Activated CD4-positive, alpha-beta T cell treated with anti-CD3 and anti-CD28 coated beads, Interleukin-2, amount 10 ng/mL, durations not matched to agents 7 days and 5 days (primary cell): ENCODE measurements at regions not wholly inside any gene's neighbourhood (a gene's known extent, or its start where the extent isn't known, plus 50 kb on each side); places are given as distances from the start of the nearest gene placed in this dataset.

Experiments
- CTCF ChIA-PET: fragments of 350-600 bp; sonication (Branson Sonifier 250); formaldehyde crosslinking; loops from one replicate; lab custom pipeline; 2021; ENCODE audit warnings: antibody characterized with exemption; lab: Charles Lee
- POLR2A ChIA-PET: fragments of 350-600 bp; sonication (Branson Sonifier 250); formaldehyde crosslinking; loops from one replicate; lab custom pipeline; 2021; ENCODE audit warnings: antibody characterized with exemption; lab: Charles Lee
- DNase-seq: peaks from one replicate; pipeline ENCODE4 v3.0.0-alpha.2; 2020
- H3K27ac Mint-ChIP-seq: one replicate; pipeline ENCODE4 v1.8.0; 2021; ENCODE audit warnings: mild to moderate bottlenecking, moderate library complexity, mixed read lengths
- H3K27me3 Mint-ChIP-seq: one replicate; pipeline ENCODE4 v1.8.0; 2021; ENCODE audit warnings: mixed read lengths
- H3K36me3 Mint-ChIP-seq: one replicate; pipeline ENCODE4 v1.8.0; 2021; ENCODE audit warnings: low read depth, mixed read lengths
- H3K4me1 Mint-ChIP-seq: one replicate; pipeline ENCODE4 v1.8.0; 2021; ENCODE audit warnings: mixed read lengths
- H3K4me3 Mint-ChIP-seq: one replicate; pipeline ENCODE4 v1.8.0; 2021; ENCODE audit warnings: mild to moderate bottlenecking, moderate library complexity, mixed read lengths
- H3K9me3 Mint-ChIP-seq: one replicate; pipeline ENCODE4 v1.8.0; 2021; ENCODE audit warnings: mixed read lengths

GRCh38 chr13:103598671-103599070 lies 532.5 kb upstream of the SLC10A2 start:
- ChIA-PET POLR2A (no interaction called here), CTCF (no interaction called here)
- DNase-seq = no peak
- H3K27me3 Mint-ChIP-seq = no peaks in the 10 kb centered on the region
- no peaks in the 10 kb centered on the region for H3K36me3 Mint-ChIP-seq
- H3K4me1 Mint-ChIP-seq = no peaks in the 10 kb centered on the region
- no peak overlapping the region for H3K4me3 Mint-ChIP-seq
- H3K27ac Mint-ChIP-seq = no peak overlapping the region
- no peaks in the 10 kb centered on the region for H3K9me3 Mint-ChIP-seq

DNA sequence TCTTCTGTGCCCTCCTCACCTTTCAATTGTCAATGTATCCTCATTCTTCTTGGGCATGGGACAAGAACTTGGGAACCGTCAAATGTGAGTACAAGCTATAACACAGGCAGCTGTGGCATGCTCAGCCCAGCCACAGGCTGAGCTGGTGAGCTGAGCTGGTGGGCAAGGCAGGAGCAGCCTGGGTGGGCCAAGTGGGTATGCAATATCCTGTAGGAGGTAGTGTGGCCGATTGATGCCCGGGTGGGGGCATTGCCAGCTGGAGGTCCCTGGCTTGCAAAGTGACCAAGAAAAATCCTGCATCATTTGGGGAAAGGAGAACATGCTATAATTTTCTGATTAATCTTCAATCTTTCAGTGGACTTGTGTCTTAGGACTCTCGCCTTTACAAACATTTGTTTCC lies 507.2 kb upstream of the SLC10A2 start:
- Mint-ChIP-seq H3K27me3 (no peaks in the 10 kb centered on the region), H3K9me3 (no peaks in the 10 kb centered on the region), H3K27ac (no peak overlapping the region), H3K4me3 (no peak overlapping the region), H3K36me3 (no peaks in the 10 kb centered on the region), H3K4me1 (no peaks in the 10 kb centered on the region)
- CTCF ChIA-PET = no interaction called here
- DNase-seq = no peak
- POLR2A ChIA-PET = no interaction called here

DNA sequence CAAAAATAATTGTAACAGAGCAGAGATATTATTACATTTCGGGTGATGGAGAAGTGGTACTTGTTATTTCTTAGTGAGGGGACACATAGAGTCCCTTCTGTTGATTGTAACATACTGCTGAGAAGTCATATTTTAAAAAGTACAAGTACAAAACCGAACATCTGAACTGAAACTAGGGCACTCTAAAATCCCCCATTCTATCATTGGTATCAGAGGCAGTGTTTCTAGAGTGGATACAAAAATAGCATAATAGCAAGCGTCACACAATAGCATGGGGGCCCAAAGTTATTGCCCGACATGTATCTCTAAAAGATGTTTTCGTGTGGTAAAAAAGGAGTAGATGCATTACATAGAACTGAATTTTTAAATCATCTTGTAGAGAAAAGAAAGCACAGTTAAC lies 502.1 kb upstream of the SLC10A2 start:
- Mint-ChIP-seq H3K4me3 (no peak overlapping the region), H3K4me1 (no peaks in the 10 kb centered on the region), H3K27me3 (no peaks in the 10 kb centered on the region), H3K36me3 (no peaks in the 10 kb centered on the region), H3K9me3 (no peaks in the 10 kb centered on the region), H3K27ac (no peak overlapping the region)
- POLR2A ChIA-PET = no interaction called here
- DNase-seq = no peak
- CTCF ChIA-PET = no interaction called here

GRCh38 chr13:103557878-103558277 lies 491.7 kb upstream of the SLC10A2 start:
- no peak for DNase-seq
- Mint-ChIP-seq H3K4me3 (no peak overlapping the region), H3K27me3 (no peaks in the 10 kb centered on the region), H3K36me3 (no peaks in the 10 kb centered on the region), H3K27ac (no peak overlapping the region), H3K9me3 (peaks cover 6% of the 10 kb centered on the region), H3K4me1 (no peaks in the 10 kb centered on the region)
- ChIA-PET CTCF (no interaction called here), POLR2A (no interaction called here)

DNA sequence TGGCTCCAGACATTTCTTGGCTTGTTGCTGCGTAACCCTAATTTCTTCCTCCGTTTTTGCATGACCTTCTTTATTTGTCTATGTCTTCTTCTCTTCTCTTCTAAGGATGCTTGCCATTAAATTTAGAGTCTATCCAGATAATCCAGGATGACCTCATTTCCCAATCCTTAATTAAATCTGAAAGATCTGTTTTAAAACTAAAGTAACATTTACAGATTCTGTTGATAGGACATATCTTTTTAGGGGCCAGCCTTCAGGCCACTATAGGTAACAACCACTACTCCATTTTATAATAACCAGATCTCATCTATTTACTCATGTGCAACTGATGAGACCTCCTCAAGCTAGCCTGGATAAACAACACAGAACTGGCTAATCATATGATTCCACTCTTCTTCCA lies 490.5 kb upstream of the SLC10A2 start:
- DNase-seq = no peak

GRCh38 chr13:103547914-103548313 lies 481.7 kb upstream of the SLC10A2 start:
- ChIA-PET CTCF (no interaction called here), POLR2A (no interaction called here)
- no peaks in the 10 kb centered on the region for H3K4me1 Mint-ChIP-seq
- no peak for DNase-seq
- H3K9me3 Mint-ChIP-seq = peaks cover 23% of the 10 kb centered on the region
- no peaks in the 10 kb centered on the region for H3K27me3 Mint-ChIP-seq
- no peak overlapping the region for H3K4me3 Mint-ChIP-seq
- no peak overlapping the region for H3K27ac Mint-ChIP-seq
- H3K36me3 Mint-ChIP-seq = no peaks in the 10 kb centered on the region

More for the DNA sequence above, 490.5 kb upstream of the SLC10A2 start:
- Mint-ChIP-seq H3K4me3 (no peak overlapping the region), H3K27me3 (no peaks in the 10 kb centered on the region), H3K9me3 (peaks cover 3% of the 10 kb centered on the region), H3K4me1 (no peaks in the 10 kb centered on the region), H3K36me3 (no peaks in the 10 kb centered on the region), H3K27ac (no peak overlapping the region)
- ChIA-PET CTCF (no interaction called here), POLR2A (no interaction called here)

GRCh38 chr13:103546271-103546670 lies 480.1 kb upstream of the SLC10A2 start:
- peaks cover 23% of the 10 kb centered on the region for H3K9me3 Mint-ChIP-seq
- no peaks in the 10 kb centered on the region for H3K4me1 Mint-ChIP-seq
- H3K36me3 Mint-ChIP-seq = no peaks in the 10 kb centered on the region
- POLR2A ChIA-PET = no interaction called here
- no peak overlapping the region for H3K27ac Mint-ChIP-seq
- no peak for DNase-seq
- CTCF ChIA-PET = no interaction called here
- H3K4me3 Mint-ChIP-seq = no peak overlapping the region
- no peaks in the 10 kb centered on the region for H3K27me3 Mint-ChIP-seq

DNA sequence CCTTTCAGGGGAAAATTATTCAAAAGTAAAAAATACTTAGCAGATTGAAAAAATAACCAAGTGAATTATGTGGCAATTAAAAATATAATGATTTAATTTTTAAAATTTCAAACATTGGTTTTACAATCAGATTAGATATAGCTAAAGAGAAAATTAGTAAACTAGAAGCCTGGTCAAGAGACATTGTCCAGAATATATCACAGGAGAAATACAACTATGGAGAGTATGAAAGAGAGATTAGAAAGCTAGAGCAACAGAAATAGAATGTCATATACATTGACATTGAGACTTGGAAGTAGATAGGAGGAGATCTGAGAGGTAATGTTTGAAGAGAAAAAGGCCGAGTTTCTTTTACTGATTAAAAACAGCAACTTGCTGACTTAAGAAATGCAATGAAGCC lies 476.4 kb upstream of the SLC10A2 start:
- CTCF ChIA-PET = no interaction called here
- no peak for DNase-seq
- no peak overlapping the region for H3K27ac Mint-ChIP-seq
- no peaks in the 10 kb centered on the region for H3K36me3 Mint-ChIP-seq
- H3K4me1 Mint-ChIP-seq = no peaks in the 10 kb centered on the region
- peaks cover 16% of the 10 kb centered on the region for H3K9me3 Mint-ChIP-seq
- no peak overlapping the region for H3K4me3 Mint-ChIP-seq
- H3K27me3 Mint-ChIP-seq = no peaks in the 10 kb centered on the region
- POLR2A ChIA-PET = no interaction called here

DNA sequence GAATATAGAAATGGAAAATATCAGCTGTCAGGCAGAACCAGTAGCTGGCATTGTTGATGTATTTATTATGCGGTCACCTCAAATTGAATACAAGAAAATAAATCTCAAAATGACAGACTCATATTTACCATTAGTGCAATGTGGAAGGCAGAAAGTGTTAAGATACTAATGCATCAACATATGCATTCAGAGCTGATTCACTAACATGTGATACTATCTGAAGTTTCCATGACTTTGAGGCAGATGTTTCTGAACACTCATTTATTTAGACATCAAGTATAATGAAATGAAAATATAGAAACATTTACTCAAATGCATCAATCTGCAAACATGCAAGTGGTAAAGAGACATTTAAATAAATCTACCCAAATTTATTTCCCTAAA lies 474.2 kb upstream of the SLC10A2 start:
- CTCF ChIA-PET = no interaction called here
- Mint-ChIP-seq H3K27me3 (no peaks in the 10 kb centered on the region), H3K4me3 (no peak overlapping the region), H3K9me3 (peaks cover 7% of the 10 kb centered on the region), H3K4me1 (no peaks in the 10 kb centered on the region), H3K27ac (no peak overlapping the region), H3K36me3 (no peaks in the 10 kb centered on the region)
- POLR2A ChIA-PET = no interaction called here
- no peak for DNase-seq

DNA sequence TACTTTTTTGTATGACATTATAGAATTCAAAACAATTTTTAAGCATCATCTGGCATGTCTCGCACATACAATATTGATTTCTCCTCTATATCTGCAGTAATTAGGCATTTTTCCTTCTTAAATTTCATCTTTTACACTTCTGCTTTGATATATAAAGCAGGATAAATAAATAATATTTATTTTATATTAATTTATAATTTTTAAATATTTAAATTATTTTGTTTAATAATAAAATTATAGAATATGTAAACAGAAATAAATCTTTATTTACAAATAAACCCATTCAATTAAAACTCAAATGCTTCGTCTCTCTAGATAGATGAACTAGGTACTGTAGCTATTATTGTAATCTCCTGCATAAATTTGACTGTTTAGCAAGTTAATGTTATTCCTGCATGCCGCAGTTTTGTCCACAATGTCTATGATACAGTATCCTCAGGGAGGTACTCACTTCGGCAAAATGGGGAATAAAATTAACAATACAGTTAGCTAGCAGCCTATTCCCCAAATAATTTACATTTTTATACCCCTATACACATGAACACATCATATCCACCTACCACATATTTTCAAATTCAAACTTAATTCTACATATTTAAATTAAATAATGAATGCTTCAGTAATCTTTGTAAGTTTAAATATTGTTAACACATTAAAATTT lies 473.6 kb upstream of the SLC10A2 start:
- Mint-ChIP-seq H3K36me3 (no peaks in the 10 kb centered on the region), H3K4me3 (no peak overlapping the region), H3K4me1 (no peaks in the 10 kb centered on the region), H3K27ac (no peak overlapping the region), H3K27me3 (no peaks in the 10 kb centered on the region), H3K9me3 (peaks cover 4% of the 10 kb centered on the region)
- POLR2A ChIA-PET = no interaction called here
- CTCF ChIA-PET = no interaction called here
- no peak for DNase-seq

DNA sequence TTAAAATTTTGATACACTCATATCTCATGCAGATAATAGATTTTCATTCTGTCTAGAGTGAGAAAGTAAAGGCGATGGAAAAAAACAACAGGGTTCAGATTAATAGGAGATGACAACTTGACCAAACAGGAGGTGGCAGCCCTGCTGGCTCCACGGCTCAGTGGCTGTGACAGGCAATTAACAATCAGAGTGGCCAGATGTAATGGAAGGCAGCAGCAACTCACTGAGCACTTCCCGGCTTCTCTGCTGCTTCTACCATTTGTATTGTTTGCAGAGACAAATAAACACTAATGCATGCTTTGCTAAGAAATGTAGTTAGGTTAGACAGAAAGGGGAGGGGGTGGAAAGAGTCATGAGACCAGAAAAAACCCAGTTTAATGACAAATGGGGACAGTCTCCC lies 473.0 kb upstream of the SLC10A2 start:
- Mint-ChIP-seq H3K36me3 (no peaks in the 10 kb centered on the region), H3K4me3 (no peak overlapping the region), H3K27me3 (no peaks in the 10 kb centered on the region), H3K4me1 (no peaks in the 10 kb centered on the region), H3K9me3 (no peaks in the 10 kb centered on the region), H3K27ac (no peak overlapping the region)
- ChIA-PET POLR2A (no interaction called here), CTCF (no interaction called here)
- no peak for DNase-seq

DNA sequence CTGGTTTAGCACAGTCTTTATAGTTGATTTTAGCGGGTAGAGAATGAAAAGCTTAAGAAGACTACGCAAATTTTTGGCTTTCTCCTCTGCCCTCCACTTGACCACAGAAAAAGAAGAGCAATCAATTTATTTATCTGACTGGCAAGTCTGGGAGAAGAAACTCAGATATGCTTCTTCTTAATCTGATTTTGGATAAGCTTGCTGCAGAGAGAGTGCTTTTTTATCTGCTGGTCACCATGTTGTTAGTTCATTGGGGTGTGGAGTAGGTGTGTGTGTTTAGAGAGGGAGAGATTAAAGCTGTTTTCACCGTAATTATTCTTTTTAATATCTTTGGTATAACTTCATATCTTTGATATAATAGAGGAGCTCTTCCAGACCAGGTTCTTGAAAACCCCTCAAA lies 471.4 kb upstream of the SLC10A2 start:
- H3K4me3 Mint-ChIP-seq = no peak overlapping the region
- ChIA-PET CTCF (no interaction called here), POLR2A (no interaction called here)

DNA sequence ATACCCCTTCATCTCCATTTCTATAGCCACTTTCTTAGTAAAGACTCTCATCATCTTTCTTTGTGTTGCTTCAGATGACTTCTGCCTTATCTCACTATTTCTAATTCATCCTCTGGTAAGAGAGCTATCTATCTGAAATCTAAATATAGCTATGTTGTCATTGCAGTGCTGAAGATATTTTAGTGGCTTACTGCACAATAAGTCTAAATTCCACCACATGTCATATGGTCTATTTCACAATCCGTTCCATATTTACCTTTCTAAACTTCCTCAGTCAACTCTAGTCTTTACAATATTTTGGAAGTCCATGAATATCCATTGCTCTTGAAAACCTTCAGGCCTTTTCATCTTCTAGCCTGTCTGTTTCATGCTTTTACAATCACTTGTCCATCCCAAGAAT lies 465.1 kb upstream of the SLC10A2 start:
- H3K9me3 Mint-ChIP-seq = no peaks in the 10 kb centered on the region
- POLR2A ChIA-PET = no interaction called here
- no peak overlapping the region for H3K4me3 Mint-ChIP-seq
- no peaks in the 10 kb centered on the region for H3K4me1 Mint-ChIP-seq
- DNase-seq = no peak
- no peaks in the 10 kb centered on the region for H3K27me3 Mint-ChIP-seq
- no peak overlapping the region for H3K27ac Mint-ChIP-seq
- CTCF ChIA-PET = no interaction called here
- H3K36me3 Mint-ChIP-seq = no peaks in the 10 kb centered on the region

More for the DNA sequence above, 471.4 kb upstream of the SLC10A2 start:
- Mint-ChIP-seq H3K36me3 (no peaks in the 10 kb centered on the region), H3K9me3 (no peaks in the 10 kb centered on the region), H3K27ac (no peak overlapping the region), H3K27me3 (no peaks in the 10 kb centered on the region), H3K4me1 (no peaks in the 10 kb centered on the region)
- no peak for DNase-seq

DNA sequence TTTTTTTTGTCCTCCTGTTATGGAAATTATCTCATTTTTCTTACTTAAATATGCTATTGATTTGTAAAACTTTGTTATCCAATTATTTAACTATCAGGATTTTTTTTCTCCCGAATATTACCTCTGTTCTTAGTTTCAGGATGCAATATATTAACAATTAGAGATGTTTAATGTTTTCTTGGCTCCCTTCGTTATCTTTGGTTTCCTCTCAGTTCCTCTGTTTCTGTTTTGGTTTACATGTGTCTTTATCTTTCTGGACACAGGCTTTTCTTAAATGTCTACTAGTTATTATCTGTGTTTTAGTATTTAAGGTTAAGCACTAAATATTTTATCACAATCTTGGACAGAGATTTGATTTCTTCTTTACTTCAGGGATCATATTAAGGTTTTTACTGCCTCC lies 462.2 kb upstream of the SLC10A2 start:
- no peak for DNase-seq
- Mint-ChIP-seq H3K36me3 (no peaks in the 10 kb centered on the region), H3K27ac (no peak overlapping the region), H3K27me3 (no peaks in the 10 kb centered on the region), H3K9me3 (no peaks in the 10 kb centered on the region), H3K4me3 (no peak overlapping the region), H3K4me1 (no peaks in the 10 kb centered on the region)
- POLR2A ChIA-PET = no interaction called here
- CTCF ChIA-PET = no interaction called here
